T-helper 1 cell treated with Interleukin-12 subunit alpha and Interleukin-12 subunit beta and Interleukin-4 antibody, amounts not matched to agents 30 μg/mL and 1 μg/mL, for 36 hours (primary cell): ENCODE measurements at regions not wholly inside any gene's neighbourhood (a gene's known extent, or its start where the extent isn't known, plus 50 kb on each side); places are given as distances from the start of the nearest gene placed in this dataset.

Source experiments
- H3K27ac Mint-ChIP-seq: one replicate; pipeline ENCODE4 v1.8.0; 2021; ENCODE audit warnings: mild to moderate bottlenecking, mixed read lengths
- H3K27me3 Mint-ChIP-seq: one replicate; pipeline ENCODE4 v1.8.0; 2021; ENCODE audit warnings: low read depth, mixed read lengths
- H3K36me3 Mint-ChIP-seq: one replicate; pipeline ENCODE4 v1.8.0; 2021; ENCODE audit warnings: low read depth, mixed read lengths
- H3K4me1 Mint-ChIP-seq: one replicate; pipeline ENCODE4 v1.8.0; 2021; ENCODE audit warnings: low read depth, mixed read lengths
- H3K4me3 Mint-ChIP-seq: one replicate; pipeline ENCODE4 v1.8.0; 2021; ENCODE audit warnings: mild to moderate bottlenecking, moderate library complexity, mixed read lengths
- H3K9me3 Mint-ChIP-seq: one replicate; pipeline ENCODE4 v1.8.0; 2021; ENCODE audit warnings: mixed read lengths

- H3K4me3 Mint-ChIP-seq, result no peak overlapping the region
- no peak overlapping the region for H3K27ac Mint-ChIP-seq
Measured at GRCh38 chr4:129378364-129378763, 282.4 kb downstream of the C4orf33 start.

GRCh38 chr4:129379429-129379828 is 283.5 kb downstream of the C4orf33 start:
- H3K27me3 Mint-ChIP-seq, result no peaks in the 10 kb centered on the region
- H3K27ac Mint-ChIP-seq, result no peak overlapping the region
- no peaks in the 10 kb centered on the region for H3K4me1 Mint-ChIP-seq
- no peak overlapping the region for H3K4me3 Mint-ChIP-seq
- H3K36me3 Mint-ChIP-seq, result no peaks in the 10 kb centered on the region
- H3K9me3 Mint-ChIP-seq, result no peaks in the 10 kb centered on the region

More at GRCh38 chr4:129378364-129378763, 282.4 kb downstream of the C4orf33 start:
- H3K36me3 Mint-ChIP-seq, result no peaks in the 10 kb centered on the region
- no peaks in the 10 kb centered on the region for H3K27me3 Mint-ChIP-seq
- H3K4me1 Mint-ChIP-seq, result no peaks in the 10 kb centered on the region
- no peaks in the 10 kb centered on the region for H3K9me3 Mint-ChIP-seq

- no peaks in the 10 kb centered on the region for H3K27me3 Mint-ChIP-seq
- H3K36me3 Mint-ChIP-seq, result no peaks in the 10 kb centered on the region
- H3K9me3 Mint-ChIP-seq, result no peaks in the 10 kb centered on the region
- H3K4me1 Mint-ChIP-seq, result no peaks in the 10 kb centered on the region
- H3K4me3 Mint-ChIP-seq, result no peak overlapping the region
- no peak overlapping the region for H3K27ac Mint-ChIP-seq
Measured at GRCh38 chr4:129384974-129385373, 289.0 kb downstream of the C4orf33 start.

GRCh38 chr4:129387666-129388065 is 291.7 kb downstream of the C4orf33 start:
- Mint-ChIP-seq H3K27me3 (no peaks in the 10 kb centered on the region), H3K4me1 (no peaks in the 10 kb centered on the region), H3K4me3 (no peak overlapping the region), H3K9me3 (no peaks in the 10 kb centered on the region), H3K27ac (no peak overlapping the region), H3K36me3 (no peaks in the 10 kb centered on the region)

- Mint-ChIP-seq H3K9me3 (peaks cover under 1% of the 10 kb centered on the region), H3K27me3 (peaks cover under 1% of the 10 kb centered on the region)
Measured at GRCh38 chr4:129393976-129394375, 298.0 kb downstream of the C4orf33 start.

GRCh38 chr4:129394635-129395034 is 298.7 kb downstream of the C4orf33 start:
- Mint-ChIP-seq H3K9me3 (peaks cover 5% of the 10 kb centered on the region), H3K27me3 (peaks cover 5% of the 10 kb centered on the region), H3K27ac (no peak overlapping the region), H3K36me3 (no peaks in the 10 kb centered on the region), H3K4me1 (no peaks in the 10 kb centered on the region), H3K4me3 (no peak overlapping the region)

More at GRCh38 chr4:129393976-129394375, 298.0 kb downstream of the C4orf33 start:
- no peaks in the 10 kb centered on the region for H3K4me1 Mint-ChIP-seq
- no peak overlapping the region for H3K27ac Mint-ChIP-seq
- no peaks in the 10 kb centered on the region for H3K36me3 Mint-ChIP-seq
- no peak overlapping the region for H3K4me3 Mint-ChIP-seq

- no peaks in the 10 kb centered on the region for H3K4me1 Mint-ChIP-seq
- peaks cover 5% of the 10 kb centered on the region for H3K27me3 Mint-ChIP-seq
- no peaks in the 10 kb centered on the region for H3K36me3 Mint-ChIP-seq
- no peak overlapping the region for H3K27ac Mint-ChIP-seq
- H3K9me3 Mint-ChIP-seq, result peaks cover 5% of the 10 kb centered on the region
- no peak overlapping the region for H3K4me3 Mint-ChIP-seq
Measured at GRCh38 chr4:129403848-129404247, 307.9 kb downstream of the C4orf33 start.

- no peaks in the 10 kb centered on the region for H3K4me1 Mint-ChIP-seq
Measured at GRCh38 chr4:129410115-129410514, 314.2 kb downstream of the C4orf33 start.

GRCh38 chr4:129415004-129415403 is 319.1 kb downstream of the C4orf33 start:
- H3K9me3 Mint-ChIP-seq, result no peaks in the 10 kb centered on the region
- H3K4me1 Mint-ChIP-seq, result no peaks in the 10 kb centered on the region
- H3K4me3 Mint-ChIP-seq, result no peak overlapping the region
- no peak overlapping the region for H3K27ac Mint-ChIP-seq
- H3K27me3 Mint-ChIP-seq, result no peaks in the 10 kb centered on the region
- no peaks in the 10 kb centered on the region for H3K36me3 Mint-ChIP-seq

More at GRCh38 chr4:129410115-129410514, 314.2 kb downstream of the C4orf33 start:
- Mint-ChIP-seq H3K36me3 (no peaks in the 10 kb centered on the region), H3K27ac (no peak overlapping the region), H3K27me3 (no peaks in the 10 kb centered on the region), H3K9me3 (no peaks in the 10 kb centered on the region), H3K4me3 (no peak overlapping the region)

GRCh38 chr4:129420637-129421036 is 324.7 kb downstream of the C4orf33 start:
- Mint-ChIP-seq H3K4me1 (no peaks in the 10 kb centered on the region), H3K27me3 (no peaks in the 10 kb centered on the region), H3K9me3 (no peaks in the 10 kb centered on the region), H3K4me3 (no peak overlapping the region), H3K27ac (no peak overlapping the region), H3K36me3 (no peaks in the 10 kb centered on the region)

GRCh38 chr4:129422277-129422676 is 326.3 kb downstream of the C4orf33 start:
- Mint-ChIP-seq H3K9me3 (no peaks in the 10 kb centered on the region), H3K27ac (no peak overlapping the region), H3K4me1 (no peaks in the 10 kb centered on the region), H3K36me3 (no peaks in the 10 kb centered on the region), H3K4me3 (no peak overlapping the region), H3K27me3 (no peaks in the 10 kb centered on the region)

- H3K4me1 Mint-ChIP-seq, result no peaks in the 10 kb centered on the region
- no peak overlapping the region for H3K27ac Mint-ChIP-seq
- H3K27me3 Mint-ChIP-seq, result no peaks in the 10 kb centered on the region
- no peak overlapping the region for H3K4me3 Mint-ChIP-seq
- H3K36me3 Mint-ChIP-seq, result no peaks in the 10 kb centered on the region
- no peaks in the 10 kb centered on the region for H3K9me3 Mint-ChIP-seq
Measured at GRCh38 chr4:129428454-129428853, 332.5 kb downstream of the C4orf33 start.

- Mint-ChIP-seq H3K9me3 (no peaks in the 10 kb centered on the region), H3K27me3 (no peaks in the 10 kb centered on the region), H3K4me1 (no peaks in the 10 kb centered on the region), H3K4me3 (no peak overlapping the region), H3K36me3 (no peaks in the 10 kb centered on the region), H3K27ac (no peak overlapping the region)
Measured at GRCh38 chr4:129429581-129430320, 333.8 kb downstream of the C4orf33 start.

- H3K4me3 Mint-ChIP-seq, result no peak overlapping the region
- H3K36me3 Mint-ChIP-seq, result no peaks in the 10 kb centered on the region
- no peaks in the 10 kb centered on the region for H3K9me3 Mint-ChIP-seq
- no peak overlapping the region for H3K27ac Mint-ChIP-seq
- no peaks in the 10 kb centered on the region for H3K4me1 Mint-ChIP-seq
- no peaks in the 10 kb centered on the region for H3K27me3 Mint-ChIP-seq
Measured at GRCh38 chr4:129437347-129437746, 341.4 kb downstream of the C4orf33 start.

- no peaks in the 10 kb centered on the region for H3K9me3 Mint-ChIP-seq
- H3K36me3 Mint-ChIP-seq, result no peaks in the 10 kb centered on the region
- no peak overlapping the region for H3K4me3 Mint-ChIP-seq
- no peaks in the 10 kb centered on the region for H3K4me1 Mint-ChIP-seq
- no peak overlapping the region for H3K27ac Mint-ChIP-seq
- no peaks in the 10 kb centered on the region for H3K27me3 Mint-ChIP-seq
Measured at GRCh38 chr4:129438456-129438981, 342.6 kb downstream of the C4orf33 start.
